Parathyroid adenoma (tissue), 2 donors: ENCODE measurements at regions not wholly inside any gene's neighbourhood (a gene's known extent, or its start where the extent isn't known, plus 50 kb on each side); places are given as distances from the start of the nearest gene placed in this dataset.

Source experiments
- H2AFZ ChIP-seq: fragments of 300-600 bp; sonication (generic); one replicate; pipeline ENCODE4 v1.7.0; 2017; ENCODE audit warnings: antibody characterized with exemption, mild to moderate bottlenecking
- H3K27ac ChIP-seq: fragments of 300-600 bp; sonication (generic); one replicate; pipeline ENCODE4 v1.7.0; 2017
- H3K27me3 ChIP-seq: fragments of 300-600 bp; sonication (generic); one replicate; pipeline ENCODE4 v1.7.0; 2017; ENCODE audit warnings: low read length; ENCODE audit not compliant: control insufficient read depth, insufficient read depth
- H3K36me3 ChIP-seq: fragments of 300-600 bp; sonication (generic); one replicate; pipeline ENCODE4 v1.7.0; 2017; ENCODE audit warnings: low read length; ENCODE audit not compliant: control insufficient read depth, insufficient read depth
- H3K4me1 ChIP-seq: fragments of 300-600 bp; sonication (generic); one replicate; pipeline ENCODE4 v1.7.0; 2017; ENCODE audit warnings: control low read depth
- H3K4me2 ChIP-seq: fragments of 300-600 bp; sonication (generic); one replicate; pipeline ENCODE4 v1.7.0; 2017; ENCODE audit warnings: low read length
- H3K4me3 ChIP-seq: fragments of 300-600 bp; sonication (generic); one replicate; pipeline ENCODE4 v1.7.0; 2017; ENCODE audit warnings: low read depth, low read length
- H3K79me2 ChIP-seq: fragments of 300-600 bp; sonication (generic); one replicate; pipeline ENCODE4 v1.7.0; 2017; ENCODE audit warnings: control low read depth
- H3K9ac ChIP-seq: fragments of 300-600 bp; sonication (generic); one replicate; pipeline ENCODE4 v1.7.0; 2017; ENCODE audit warnings: mild to moderate bottlenecking
- H3K9me3 ChIP-seq: fragments of 300-600 bp; sonication (generic); one replicate; pipeline ENCODE4 v1.7.0; 2017; ENCODE audit warnings: low read length; ENCODE audit not compliant: control insufficient read depth
- TF ChIP-seq, protein P1 (sequence below): fragments of 300-600 bp; sonication (generic); IDR thresholded peaks from one replicate; pipeline ENCODE4 v1.7.0; 2017; ENCODE audit warnings: antibody characterized with exemption, mild to moderate bottlenecking
- donor health status: primary hyperparathyroidism.

DNA sequence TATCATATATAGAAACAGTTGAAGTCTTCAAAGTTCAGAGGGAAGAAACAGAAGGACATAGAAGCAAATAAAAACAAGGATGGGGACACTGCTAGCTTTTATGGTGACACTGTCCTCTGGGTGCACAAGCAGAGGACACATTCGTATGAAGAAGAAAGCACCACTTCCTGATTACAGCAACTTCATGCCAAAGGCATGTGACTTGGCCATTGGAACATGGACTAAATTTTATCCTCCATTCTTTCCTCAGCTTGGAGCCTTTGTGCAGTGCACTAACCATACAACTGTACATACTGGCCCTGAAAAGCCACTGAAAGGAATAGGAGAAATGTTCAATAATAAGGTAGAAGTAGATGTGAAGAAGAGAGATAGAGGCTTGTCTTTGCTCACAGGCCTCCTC is 223.3 kb downstream of the MTX2 start:
- Histone ChIP-seq H2AFZ (no peak overlapping the region), H3K36me3 (no peaks in the 10 kb centered on the region), H3K4me3 (no peak overlapping the region), H3K27me3 (no peaks in the 10 kb centered on the region), H3K4me1 (no peaks in the 10 kb centered on the region), H3K27ac (no peak overlapping the region), H3K9me3 (no peaks in the 10 kb centered on the region), H3K79me2 (no peaks in the 10 kb centered on the region), H3K4me2 (no peak overlapping the region), H3K9ac (no peak overlapping the region)
- TF ChIP-seq, protein P1, sequence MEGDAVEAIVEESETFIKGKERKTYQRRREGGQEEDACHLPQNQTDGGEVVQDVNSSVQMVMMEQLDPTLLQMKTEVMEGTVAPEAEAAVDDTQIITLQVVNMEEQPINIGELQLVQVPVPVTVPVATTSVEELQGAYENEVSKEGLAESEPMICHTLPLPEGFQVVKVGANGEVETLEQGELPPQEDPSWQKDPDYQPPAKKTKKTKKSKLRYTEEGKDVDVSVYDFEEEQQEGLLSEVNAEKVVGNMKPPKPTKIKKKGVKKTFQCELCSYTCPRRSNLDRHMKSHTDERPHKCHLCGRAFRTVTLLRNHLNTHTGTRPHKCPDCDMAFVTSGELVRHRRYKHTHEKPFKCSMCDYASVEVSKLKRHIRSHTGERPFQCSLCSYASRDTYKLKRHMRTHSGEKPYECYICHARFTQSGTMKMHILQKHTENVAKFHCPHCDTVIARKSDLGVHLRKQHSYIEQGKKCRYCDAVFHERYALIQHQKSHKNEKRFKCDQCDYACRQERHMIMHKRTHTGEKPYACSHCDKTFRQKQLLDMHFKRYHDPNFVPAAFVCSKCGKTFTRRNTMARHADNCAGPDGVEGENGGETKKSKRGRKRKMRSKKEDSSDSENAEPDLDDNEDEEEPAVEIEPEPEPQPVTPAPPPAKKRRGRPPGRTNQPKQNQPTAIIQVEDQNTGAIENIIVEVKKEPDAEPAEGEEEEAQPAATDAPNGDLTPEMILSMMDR, result no peak

DNA sequence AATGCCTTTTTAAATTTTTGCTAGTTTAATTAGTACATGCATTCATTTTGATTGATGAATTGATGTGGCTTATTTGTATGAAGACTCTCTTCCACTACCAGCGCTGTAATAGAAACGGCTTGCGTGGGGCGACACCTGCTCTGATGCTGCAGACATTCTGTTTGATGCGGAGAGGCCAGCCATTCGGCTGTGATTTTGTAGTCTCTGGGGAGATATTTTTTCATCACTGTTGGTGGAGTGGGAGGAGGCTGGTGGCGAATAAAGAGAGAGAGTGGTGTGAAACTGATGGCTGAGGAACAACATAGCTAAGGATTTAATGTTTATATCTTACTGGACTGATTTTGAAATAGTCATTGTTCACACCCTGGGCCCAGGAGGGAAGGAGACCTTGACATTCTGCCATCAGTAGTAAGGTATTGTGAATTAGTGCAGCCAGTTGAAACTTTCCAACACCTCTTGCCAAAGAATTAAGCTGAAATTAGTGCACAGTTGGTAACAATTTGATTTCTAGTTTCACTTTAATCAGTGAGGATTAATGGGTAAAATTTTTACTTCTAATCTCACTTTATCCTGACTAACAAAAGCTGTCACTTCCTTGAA is 224.1 kb downstream of the MTX2 start:
- no peaks in the 10 kb centered on the region for H3K36me3 ChIP-seq
- H3K4me2 ChIP-seq, result no peak overlapping the region
- H3K9ac ChIP-seq, result no peak overlapping the region
- TF ChIP-seq, protein P1, result no peak
- H3K27ac ChIP-seq, result no peak overlapping the region
- no peak overlapping the region for H2AFZ ChIP-seq
- no peaks in the 10 kb centered on the region for H3K79me2 ChIP-seq
- H3K4me1 ChIP-seq, result no peaks in the 10 kb centered on the region
- no peaks in the 10 kb centered on the region for H3K9me3 ChIP-seq
- H3K27me3 ChIP-seq, result no peaks in the 10 kb centered on the region
- no peak overlapping the region for H3K4me3 ChIP-seq

DNA sequence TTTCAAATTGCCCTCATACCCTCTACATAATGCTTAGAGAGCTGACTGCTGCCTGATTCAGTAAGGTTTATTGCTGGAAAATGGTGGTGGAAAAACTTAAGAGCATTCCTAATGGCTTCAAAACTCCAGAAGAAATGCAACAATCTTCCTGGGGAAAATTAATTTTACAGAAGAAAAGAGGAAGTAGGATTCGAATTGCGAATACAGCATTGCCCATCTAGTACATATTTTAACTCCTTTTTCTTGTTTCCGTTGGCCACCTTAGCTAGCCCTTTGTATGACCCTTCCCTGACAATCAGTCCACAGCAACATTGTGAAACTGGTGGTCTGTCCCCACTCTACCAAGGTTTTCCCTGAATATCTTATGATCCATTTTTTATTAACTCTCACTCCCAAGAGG is 224.7 kb downstream of the MTX2 start:
- Histone ChIP-seq H3K79me2 (no peaks in the 10 kb centered on the region), H3K4me1 (no peaks in the 10 kb centered on the region), H2AFZ (no peak overlapping the region), H3K27me3 (no peaks in the 10 kb centered on the region), H3K36me3 (no peaks in the 10 kb centered on the region), H3K4me2 (no peak overlapping the region), H3K4me3 (no peak overlapping the region), H3K27ac (no peak overlapping the region), H3K9me3 (no peaks in the 10 kb centered on the region), H3K9ac (no peak overlapping the region)
- TF ChIP-seq, protein P1, result no peak

DNA sequence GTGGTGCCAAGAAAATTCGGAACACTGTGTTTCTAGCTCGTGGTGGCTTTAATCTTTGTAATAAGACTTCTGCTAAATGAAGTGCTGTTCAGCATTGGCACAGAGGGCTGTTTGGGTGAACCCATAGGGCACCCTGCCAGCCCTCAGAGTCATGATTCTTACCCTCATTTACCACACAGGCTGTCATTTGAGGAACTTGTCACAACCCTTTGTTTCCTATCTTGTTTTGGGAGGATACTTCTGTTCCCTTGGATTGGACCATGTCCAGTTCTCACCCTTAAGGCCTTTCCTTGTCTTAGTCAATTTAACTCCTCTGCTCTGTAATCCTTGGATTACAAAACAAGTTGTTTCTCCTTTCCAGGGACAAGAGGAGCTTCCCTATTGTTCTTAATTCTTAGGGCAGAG is 225.7 kb downstream of the MTX2 start:
- Histone ChIP-seq H3K9ac (no peak overlapping the region), H3K36me3 (no peaks in the 10 kb centered on the region), H3K4me1 (no peaks in the 10 kb centered on the region), H3K79me2 (no peaks in the 10 kb centered on the region), H3K4me2 (no peak overlapping the region), H2AFZ (no peak overlapping the region), H3K27me3 (no peaks in the 10 kb centered on the region), H3K9me3 (no peaks in the 10 kb centered on the region), H3K27ac (no peak overlapping the region), H3K4me3 (no peak overlapping the region)
- TF ChIP-seq, protein P1, result no peak

DNA sequence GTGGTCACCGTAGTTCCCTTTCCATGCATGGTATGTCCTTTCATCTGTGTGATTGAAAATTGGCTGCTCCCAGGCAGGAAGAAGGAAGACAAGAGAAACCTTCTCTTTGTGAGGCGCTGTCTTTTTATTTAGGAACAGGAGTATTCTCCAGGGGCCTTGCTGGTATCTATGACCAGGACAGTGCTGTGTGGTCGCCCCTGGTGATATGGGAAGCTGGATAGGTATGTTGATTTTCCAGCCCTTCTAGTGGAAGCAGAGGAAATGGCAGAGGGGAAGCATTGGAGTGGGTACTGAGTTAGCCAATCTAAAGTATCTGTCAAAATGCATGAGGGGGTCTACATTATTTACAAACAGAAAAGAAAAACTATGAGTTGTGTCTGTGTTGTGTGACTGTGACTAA is 226.6 kb downstream of the MTX2 start:
- TF ChIP-seq, protein P1, result no peak
- no peaks in the 10 kb centered on the region for H3K4me1 ChIP-seq

More for the DNA sequence above, 226.6 kb downstream of the MTX2 start:
- H3K27ac ChIP-seq, result no peak overlapping the region
- H3K79me2 ChIP-seq, result no peaks in the 10 kb centered on the region
- H3K36me3 ChIP-seq, result no peaks in the 10 kb centered on the region
- no peak overlapping the region for H3K4me3 ChIP-seq
- H3K27me3 ChIP-seq, result no peaks in the 10 kb centered on the region
- H3K4me2 ChIP-seq, result no peak overlapping the region
- H2AFZ ChIP-seq, result no peak overlapping the region
- no peak overlapping the region for H3K9ac ChIP-seq
- H3K9me3 ChIP-seq, result no peaks in the 10 kb centered on the region
